Muscle of leg (tissue), 3 donors: ENCODE measurements at regions not wholly inside any gene's neighbourhood (a gene's known extent, or its start where the extent isn't known, plus 50 kb on each side); places are given as distances from the start of the nearest gene placed in this dataset.

ENCODE experiments used
- DNase-seq: peaks from one replicate; pipeline ENCODE4 v3.0.0; 2013
- H3K27ac ChIP-seq: one replicate; pipeline ENCODE4 v1.5.1; 2013; ENCODE audit warnings: mild to moderate bottlenecking, low read length, control low read depth
- H3K27me3 ChIP-seq: one replicate; pipeline ENCODE4 v1.6.1; 2013; ENCODE audit warnings: low read length; ENCODE audit not compliant: control insufficient read depth, insufficient read depth
- H3K36me3 ChIP-seq: one replicate; pipeline ENCODE4 v1.6.1; 2013; ENCODE audit warnings: low read length; ENCODE audit not compliant: control insufficient read depth, insufficient read depth
- H3K4me1 ChIP-seq: one replicate; pipeline ENCODE4 v1.6.1; 2013; ENCODE audit warnings: low read length; ENCODE audit not compliant: control insufficient read depth, insufficient read depth
- H3K4me3 ChIP-seq: one replicate; pipeline ENCODE4 v1.5.1; 2013; ENCODE audit warnings: low read length, control low read depth
- H3K9me3 ChIP-seq: replicated peaks from 2 replicates; pipeline ENCODE4 v1.6.1; 2013; ENCODE audit warnings: low read depth, low read length; ENCODE audit not compliant: control insufficient read depth
- WGBS: methylation state at CpG from one replicate; pipeline ENCODE4 v1.1.5; 2013; ENCODE audit warnings: missing lambda C conversion rate; ENCODE audit not compliant: insufficient coverage; 5-methylcytosine and 5-hydroxymethylcytosine counted together

- H3K27me3 ChIP-seq = peaks cover 12% of the 10 kb centered on the region
- no peak overlapping the region for H3K27ac ChIP-seq
- no peaks in the 10 kb centered on the region for H3K36me3 ChIP-seq
- H3K9me3 ChIP-seq = no peaks in the 10 kb centered on the region
- no peak overlapping the region for H3K4me3 ChIP-seq
- no peak for DNase-seq
- no peaks in the 10 kb centered on the region for H3K4me1 ChIP-seq
- 75% methylated on average over 2 of the region's 5 CpGs for WGBS
Measured at GRCh38 chrX:13109817-13110216, 65.4 kb upstream of the FAM9C start.

DNA sequence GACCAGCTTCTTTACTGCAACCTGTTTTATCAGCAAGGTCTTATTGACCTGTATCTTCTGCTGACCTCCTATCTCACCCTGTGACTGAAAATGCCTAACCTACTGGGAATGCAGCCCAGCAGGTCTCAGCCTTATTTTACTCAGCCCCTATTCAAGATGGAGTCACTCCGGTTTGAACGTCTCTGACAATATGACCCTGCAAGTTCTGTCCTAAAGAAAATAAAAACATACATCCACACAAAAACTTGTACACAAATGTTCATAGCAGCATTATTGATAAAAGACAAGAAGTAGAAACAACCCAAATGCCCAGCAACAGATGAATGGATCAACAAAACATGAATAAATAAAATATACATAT is 59.5 kb upstream of the FAM9C start:
- no peaks in the 10 kb centered on the region for H3K4me1 ChIP-seq
- no peak for DNase-seq
- no peak overlapping the region for H3K4me3 ChIP-seq
- H3K36me3 ChIP-seq = no peaks in the 10 kb centered on the region
- no CpG with 5 or more reads among the region's 2 CpGs for WGBS
- H3K27ac ChIP-seq = no peak overlapping the region
- H3K27me3 ChIP-seq = peaks cover 12% of the 10 kb centered on the region
- H3K9me3 ChIP-seq = no peaks in the 10 kb centered on the region

DNA sequence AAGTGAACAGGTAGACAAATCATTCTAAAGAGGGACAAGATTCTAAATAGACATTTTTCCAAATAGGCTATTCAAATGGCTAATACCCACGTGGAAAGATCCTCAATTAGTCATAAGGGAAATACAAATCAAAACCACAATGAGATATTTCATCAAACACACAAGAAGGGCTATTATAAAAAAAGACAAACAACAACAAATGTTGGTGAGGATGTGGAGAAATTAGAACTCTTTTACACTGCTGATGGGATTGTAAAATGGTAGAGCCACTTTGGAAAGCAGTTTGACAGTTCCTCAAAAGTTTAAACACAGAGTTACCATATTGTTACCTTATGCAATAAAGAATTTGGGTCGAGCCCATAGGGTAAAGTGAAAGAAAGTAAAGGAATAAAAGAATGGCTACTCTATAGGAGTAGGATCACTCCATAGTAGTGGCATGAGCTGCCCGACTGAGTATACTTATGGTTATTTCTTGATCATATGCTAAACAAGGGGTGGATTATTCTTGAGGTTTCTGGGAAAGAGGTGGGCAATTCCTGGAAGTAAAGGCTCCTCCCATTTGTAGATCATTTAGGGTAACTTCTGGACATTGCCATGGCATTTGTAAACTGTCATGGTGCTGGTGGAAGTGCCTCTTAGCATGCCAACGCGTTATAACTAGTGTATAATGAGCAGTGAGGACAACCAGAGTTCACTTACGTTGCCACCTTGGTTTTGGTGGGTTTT is 58.9 kb upstream of the FAM9C start:
- 80% methylated on average over 4 of the region's 6 CpGs for WGBS
- H3K27ac ChIP-seq = no peak overlapping the region
- no peaks in the 10 kb centered on the region for H3K4me1 ChIP-seq
- peaks cover 12% of the 10 kb centered on the region for H3K27me3 ChIP-seq
- no peaks in the 10 kb centered on the region for H3K9me3 ChIP-seq
- DNase-seq = no peak
- H3K4me3 ChIP-seq = no peak overlapping the region
- H3K36me3 ChIP-seq = no peaks in the 10 kb centered on the region

- no peaks in the 10 kb centered on the region for H3K4me1 ChIP-seq
- H3K27ac ChIP-seq = no peak overlapping the region
- no peak overlapping the region for H3K4me3 ChIP-seq
- DNase-seq = no peak
- no peaks in the 10 kb centered on the region for H3K36me3 ChIP-seq
- peaks cover 11% of the 10 kb centered on the region for H3K27me3 ChIP-seq
- no peaks in the 10 kb centered on the region for H3K9me3 ChIP-seq
Measured at GRCh38 chrX:13102636-13103035, 58.2 kb upstream of the FAM9C start.

DNA sequence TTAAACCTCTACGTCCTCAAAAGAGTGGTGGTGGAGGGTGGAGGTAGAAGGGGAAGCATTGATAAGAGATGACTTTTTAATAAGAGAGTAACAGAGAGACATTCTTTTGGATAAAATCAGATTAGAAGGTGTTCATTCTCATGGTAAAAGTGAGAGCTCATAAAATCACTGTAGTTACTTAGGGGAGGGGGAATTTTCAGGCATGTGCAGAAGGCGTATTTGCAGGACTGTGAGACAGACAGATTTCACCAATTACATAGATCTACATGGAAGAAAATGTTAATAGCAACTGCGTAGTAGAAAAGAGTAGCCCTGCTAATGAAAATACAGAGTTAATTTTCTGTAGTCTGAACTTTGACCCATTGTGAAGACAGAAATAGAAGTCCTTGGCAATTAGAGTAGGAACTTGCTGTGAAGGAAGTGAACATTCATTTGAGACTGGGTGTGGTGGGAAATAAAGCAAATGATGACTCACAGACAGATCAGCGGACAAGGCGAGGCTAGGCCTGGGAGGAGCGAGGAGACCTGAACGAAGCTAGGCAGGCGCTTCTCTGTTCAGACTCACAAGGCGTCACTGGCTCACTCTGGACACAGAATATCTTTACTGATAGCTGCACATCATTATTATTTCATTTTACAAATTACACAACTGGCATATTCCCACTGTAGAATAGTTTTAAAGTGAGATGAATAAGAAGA is 57.2 kb upstream of the FAM9C start:
- H3K27ac ChIP-seq = peak overlapping the region; percentile 29
- no peaks in the 10 kb centered on the region for H3K4me1 ChIP-seq
- peaks cover 9% of the 10 kb centered on the region for H3K27me3 ChIP-seq
- no peaks in the 10 kb centered on the region for H3K36me3 ChIP-seq
- no peaks in the 10 kb centered on the region for H3K9me3 ChIP-seq
- peak; percentile 93 for DNase-seq
- 79% methylated on average over 5 of the region's 9 CpGs for WGBS
- no peak overlapping the region for H3K4me3 ChIP-seq

- Histone ChIP-seq H3K4me1 (no peaks in the 10 kb centered on the region), H3K9me3 (no peaks in the 10 kb centered on the region), H3K4me3 (no peak overlapping the region), H3K36me3 (no peaks in the 10 kb centered on the region), H3K27me3 (peaks cover 4% of the 10 kb centered on the region), H3K27ac (no peak overlapping the region)
- DNase-seq = no peak
Measured at GRCh38 chrX:13099121-13099520, 54.7 kb upstream of the FAM9C start.

DNA sequence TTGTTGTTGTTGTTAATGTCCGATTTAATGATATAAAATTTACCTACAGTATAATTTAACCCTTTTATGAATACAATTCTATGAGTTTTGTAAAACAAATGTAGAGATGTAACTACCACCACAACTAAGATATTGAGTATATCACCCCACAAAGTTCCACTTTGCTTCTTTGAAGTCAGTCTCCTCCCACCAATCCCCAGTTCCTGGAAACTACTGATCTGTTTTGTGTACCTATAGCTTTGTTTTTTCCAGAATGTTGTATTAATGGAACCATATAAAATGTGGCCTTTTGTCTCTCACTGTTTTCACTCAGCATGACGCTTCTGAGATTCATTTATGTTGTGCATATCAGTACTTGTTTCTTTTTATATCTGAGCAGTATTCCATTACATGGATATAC is 52.3 kb upstream of the FAM9C start:
- H3K36me3 ChIP-seq = no peaks in the 10 kb centered on the region
- no CpG with 5 or more reads among the region's 2 CpGs for whole genome bisulfite sequencing
- H3K9me3 ChIP-seq = no peaks in the 10 kb centered on the region
- H3K4me1 ChIP-seq = no peaks in the 10 kb centered on the region
- H3K27me3 ChIP-seq = peaks cover 15% of the 10 kb centered on the region
- no peak for DNase-seq
- no peak overlapping the region for H3K4me3 ChIP-seq
- no peak overlapping the region for H3K27ac ChIP-seq

- peaks cover 19% of the 10 kb centered on the region for H3K27me3 ChIP-seq
- H3K36me3 ChIP-seq = no peaks in the 10 kb centered on the region
- H3K9me3 ChIP-seq = no peaks in the 10 kb centered on the region
- no peak overlapping the region for H3K4me3 ChIP-seq
- peak; percentile 84 for DNase-seq
- peaks cover 6% of the 10 kb centered on the region for H3K4me1 ChIP-seq
- WGBS = no CpG with 5 or more reads among the region's 4 CpGs
- H3K27ac ChIP-seq = peak overlapping the region; percentile 54
Measured at GRCh38 chrX:13094828-13095341, 50.5 kb upstream of the FAM9C start.

- no peak overlapping the region for H3K4me3 ChIP-seq
- peaks cover 19% of the 10 kb centered on the region for H3K27me3 ChIP-seq
- H3K36me3 ChIP-seq = no peaks in the 10 kb centered on the region
- H3K9me3 ChIP-seq = no peaks in the 10 kb centered on the region
- no peak for DNase-seq
- peaks cover 6% of the 10 kb centered on the region for H3K4me1 ChIP-seq
- H3K27ac ChIP-seq = peak overlapping the region; percentile 54
Measured at GRCh38 chrX:13094374-13094773, 50.0 kb upstream of the FAM9C start.
